GM12865 (cell line): ENCODE measurements at regions not wholly inside any gene's neighbourhood (a gene's known extent, or its start where the extent isn't known, plus 50 kb on each side); places are given as distances from the start of the nearest gene placed in this dataset.

Experiments used
- DNase-seq: peaks from one replicate; pipeline ENCODE4 v3.0.0; 2010; ENCODE audit warnings: low read depth
- H3K4me3 ChIP-seq: 2 replicates; pipeline ENCODE4 v1.5.1; 2011; ENCODE audit warnings: mild to moderate bottlenecking, low read depth, low read length, control low read depth
- TF ChIP-seq, protein P1 (sequence below): IDR thresholded peaks from 2 replicates; pipeline ENCODE4 v1.5.1; 2011; ENCODE audit warnings: low read length, control low read depth, low read depth, inconsistent platforms; ENCODE audit not compliant: insufficient read depth; ENCODE audit errors: missing control alignments

DNA sequence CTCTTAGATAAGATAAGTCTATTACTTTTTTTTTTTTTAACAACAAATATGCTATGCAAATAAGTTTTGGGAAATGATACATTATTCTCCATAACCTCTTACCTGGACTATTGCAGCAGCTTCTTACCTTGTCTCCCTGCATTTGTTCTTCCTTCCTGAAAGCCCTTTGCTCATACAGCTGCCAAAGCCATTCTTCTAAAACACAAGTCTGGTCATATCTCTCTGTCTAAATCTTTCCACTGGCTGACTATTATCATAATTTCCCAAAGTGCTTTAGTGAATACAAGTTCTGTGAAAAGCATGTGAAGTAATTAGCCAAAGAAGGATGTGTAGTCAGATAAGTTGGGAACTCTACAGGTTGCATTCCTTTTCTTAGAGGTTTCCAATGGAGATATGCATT lies 115.4 kb upstream of the CNTLN start:
- TF ChIP-seq, protein P1, sequence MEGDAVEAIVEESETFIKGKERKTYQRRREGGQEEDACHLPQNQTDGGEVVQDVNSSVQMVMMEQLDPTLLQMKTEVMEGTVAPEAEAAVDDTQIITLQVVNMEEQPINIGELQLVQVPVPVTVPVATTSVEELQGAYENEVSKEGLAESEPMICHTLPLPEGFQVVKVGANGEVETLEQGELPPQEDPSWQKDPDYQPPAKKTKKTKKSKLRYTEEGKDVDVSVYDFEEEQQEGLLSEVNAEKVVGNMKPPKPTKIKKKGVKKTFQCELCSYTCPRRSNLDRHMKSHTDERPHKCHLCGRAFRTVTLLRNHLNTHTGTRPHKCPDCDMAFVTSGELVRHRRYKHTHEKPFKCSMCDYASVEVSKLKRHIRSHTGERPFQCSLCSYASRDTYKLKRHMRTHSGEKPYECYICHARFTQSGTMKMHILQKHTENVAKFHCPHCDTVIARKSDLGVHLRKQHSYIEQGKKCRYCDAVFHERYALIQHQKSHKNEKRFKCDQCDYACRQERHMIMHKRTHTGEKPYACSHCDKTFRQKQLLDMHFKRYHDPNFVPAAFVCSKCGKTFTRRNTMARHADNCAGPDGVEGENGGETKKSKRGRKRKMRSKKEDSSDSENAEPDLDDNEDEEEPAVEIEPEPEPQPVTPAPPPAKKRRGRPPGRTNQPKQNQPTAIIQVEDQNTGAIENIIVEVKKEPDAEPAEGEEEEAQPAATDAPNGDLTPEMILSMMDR: no peak
- no peak for DNase-seq
- H3K4me3 ChIP-seq: no peak overlapping the region

DNA sequence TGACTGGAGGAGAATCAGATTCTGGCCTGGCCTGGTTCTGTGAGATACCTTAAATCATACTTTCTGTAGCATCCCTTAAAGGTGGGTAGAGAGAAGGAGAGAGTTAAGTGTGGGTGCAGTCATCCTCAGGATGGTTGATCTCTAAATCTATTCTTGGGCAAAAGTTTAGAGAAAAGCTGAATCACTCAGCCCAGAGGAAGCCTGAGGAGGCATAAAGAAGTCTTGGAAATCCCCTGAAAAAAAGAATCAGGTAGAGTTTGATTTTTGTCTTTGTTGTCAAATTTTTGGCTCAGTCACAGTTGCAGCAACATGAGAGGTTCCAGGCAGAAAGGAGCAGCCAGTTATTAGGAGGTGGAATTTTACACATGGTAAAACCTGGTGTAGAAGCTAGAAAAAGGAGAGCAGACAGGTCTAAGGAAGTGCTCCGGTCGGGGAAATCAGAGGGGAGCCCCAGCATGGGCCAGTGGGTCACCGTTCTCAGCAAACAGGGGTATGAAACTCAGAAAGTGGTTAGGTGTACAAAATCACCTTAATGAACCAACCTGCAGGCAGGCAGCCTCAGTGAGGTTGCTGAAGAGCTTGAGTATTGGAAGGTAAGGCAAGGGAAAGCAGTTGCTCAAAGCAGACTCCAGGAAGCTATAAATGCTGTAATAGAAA lies 116.2 kb upstream of the CNTLN start:
- H3K4me3 ChIP-seq: no peak overlapping the region
- TF ChIP-seq, protein P1: no peak
- DNase-seq: peak; percentile 12

DNA sequence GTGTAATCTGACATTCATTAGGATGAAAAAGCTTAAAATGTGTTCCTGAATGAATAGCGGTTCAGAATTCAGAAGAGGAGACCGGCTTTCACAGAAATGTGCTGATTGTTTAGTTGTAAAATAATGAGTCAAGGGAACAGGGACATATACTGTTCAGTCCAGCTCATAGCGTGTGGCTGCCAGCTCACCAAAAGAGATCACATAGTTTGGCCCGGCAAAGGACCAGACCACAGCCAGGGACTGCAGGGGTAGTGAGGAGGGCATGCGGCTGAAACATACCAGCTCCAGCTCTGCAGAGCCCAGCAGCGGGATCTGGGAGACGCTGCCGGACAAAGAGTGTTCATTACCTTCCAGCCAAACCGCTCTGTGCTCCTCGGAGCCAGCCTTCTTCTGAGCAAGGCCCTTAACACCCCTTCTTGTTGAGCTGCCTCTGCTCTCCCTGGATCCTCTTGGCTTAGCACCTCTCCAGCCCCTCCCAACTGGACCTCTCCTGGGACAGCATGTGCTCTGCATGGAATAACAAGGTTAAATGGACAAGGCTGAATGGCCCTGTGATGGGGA lies 116.8 kb upstream of the CNTLN start:
- TF ChIP-seq, protein P1: no peak
- no peak for DNase-seq
- no peak overlapping the region for H3K4me3 ChIP-seq

DNA sequence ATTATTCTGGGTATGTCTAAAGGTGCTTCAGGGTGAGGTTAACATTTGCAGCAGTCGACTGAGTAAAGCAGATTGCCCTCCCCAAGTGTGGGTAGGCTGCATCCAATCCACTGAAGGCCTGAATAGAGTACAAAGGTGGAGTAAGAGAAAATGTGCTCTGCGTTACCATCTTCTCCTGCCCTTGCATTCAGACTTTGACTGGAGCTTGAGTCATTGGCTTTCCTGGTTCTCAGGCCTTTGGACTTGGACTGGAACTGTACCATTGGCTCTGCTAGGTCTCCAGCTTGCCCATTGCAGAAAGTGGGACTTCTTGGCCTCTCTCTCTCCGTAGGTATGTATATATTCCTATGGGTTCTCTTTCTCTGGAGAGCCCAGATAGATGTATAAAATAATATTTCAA lies 120.9 kb upstream of the CNTLN start:
- DNase-seq: no peak
- H3K4me3 ChIP-seq: no peak overlapping the region
- TF ChIP-seq, protein P1: no peak

DNA sequence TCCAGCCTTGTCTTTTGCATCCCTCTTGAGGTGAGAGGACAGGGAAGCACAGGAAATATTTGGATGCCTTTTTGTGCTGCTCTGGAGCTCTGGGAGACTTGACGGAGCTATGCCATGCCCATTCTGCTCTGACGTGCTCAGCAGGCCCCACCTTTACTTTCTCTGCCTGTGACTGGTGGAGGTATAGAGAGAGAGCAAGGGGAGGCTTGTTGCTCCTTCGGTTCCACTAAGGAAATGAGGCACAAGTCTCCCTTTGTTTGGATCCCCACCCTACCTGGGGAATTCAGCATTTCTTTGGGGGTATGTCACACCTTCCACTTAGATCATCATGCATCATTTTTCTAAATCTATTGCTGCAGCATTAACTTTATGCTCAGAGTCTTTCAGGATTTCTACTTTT lies 121.8 kb upstream of the CNTLN start:
- no peak for DNase-seq
- TF ChIP-seq, protein P1: no peak
- H3K4me3 ChIP-seq: no peak overlapping the region

DNA sequence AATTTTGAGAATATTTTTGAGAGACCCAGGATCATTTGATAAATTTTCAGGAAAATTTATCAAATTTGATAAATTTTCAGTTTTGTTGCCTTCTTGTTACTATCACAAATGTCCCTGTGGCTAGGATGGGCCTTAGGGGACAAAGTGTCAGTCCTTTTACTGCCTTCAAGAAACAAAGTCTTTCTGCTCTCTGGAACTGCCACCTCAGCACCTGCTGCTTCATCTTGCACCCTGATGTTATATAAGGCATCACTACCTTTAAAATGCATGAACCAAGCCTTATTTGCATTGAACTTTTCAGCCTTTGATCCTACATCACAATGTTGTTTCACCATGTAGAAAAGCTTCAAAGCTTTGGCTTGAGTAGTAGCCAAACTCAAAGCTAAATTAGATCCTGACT lies 123.0 kb upstream of the CNTLN start:
- no peak overlapping the region for H3K4me3 ChIP-seq
- no peak for DNase-seq
- TF ChIP-seq, protein P1: no peak

DNA sequence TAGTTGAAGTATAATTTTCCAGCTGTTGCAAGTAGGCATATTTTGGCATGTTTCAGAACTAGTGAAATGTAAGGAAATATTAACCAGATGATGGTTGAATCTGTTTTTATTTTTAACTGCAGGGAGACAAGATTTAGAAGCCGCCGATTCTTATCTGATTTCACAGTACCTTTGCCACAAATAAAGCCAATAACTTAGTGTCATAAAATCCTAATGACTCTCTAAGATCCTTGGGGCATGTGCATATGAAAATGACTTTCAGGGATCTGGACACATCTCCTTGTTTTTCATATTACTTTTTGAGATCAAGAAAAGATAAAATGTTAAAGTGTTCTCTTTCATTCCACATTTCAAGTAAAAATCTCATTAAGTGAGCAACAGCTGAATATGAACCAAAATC lies 125.8 kb upstream of the CNTLN start:
- H3K4me3 ChIP-seq: no peak overlapping the region
- DNase-seq: no peak
- TF ChIP-seq, protein P1: no peak
